DND-41 (cell line): ENCODE measurements at regions not wholly inside any gene's neighbourhood (a gene's known extent, or its start where the extent isn't known, plus 50 kb on each side); places are given as distances from the start of the nearest gene placed in this dataset.

Experiments used
- ATAC-seq: fragments of 200-7000 bp; cut with Tn5 transposase; 3 replicates; pipeline ENCODE4 v1.9.1; 2021; ENCODE audit warnings: low read depth; ENCODE audit not compliant: insufficient read depth
- DNase-seq: peaks from one replicate; pipeline ENCODE4 v3.0.0-alpha.2; 2020
- H2AFZ ChIP-seq: 2 replicates; pipeline ENCODE4 v1.6.0; 2012; ENCODE audit warnings: low read depth, low read length
- H3K27ac ChIP-seq: 2 replicates; pipeline ENCODE4 v1.5.1; 2012; ENCODE audit warnings: low read length, inconsistent platforms
- H3K27me3 ChIP-seq: fragments of 200-600 bp; sonication (generic); 2 replicates; pipeline ENCODE4 v1.6.0; 2012; ENCODE audit warnings: low read length, mild to moderate bottlenecking, inconsistent platforms; ENCODE audit not compliant: insufficient read depth, poor library complexity
- H3K36me3 ChIP-seq: 2 replicates; pipeline ENCODE4 v1.5.1; 2012; ENCODE audit warnings: low read length, inconsistent platforms; ENCODE audit not compliant: insufficient read depth
- H3K4me1 ChIP-seq: 2 replicates; pipeline ENCODE4 v1.5.1; 2012; ENCODE audit warnings: mild to moderate bottlenecking, low read length; ENCODE audit not compliant: insufficient read depth
- H3K4me2 ChIP-seq: 2 replicates; pipeline ENCODE4 v1.6.0; 2012; ENCODE audit warnings: mild to moderate bottlenecking, moderate library complexity, low read length, inconsistent platforms; ENCODE audit not compliant: insufficient read depth
- H3K4me3 ChIP-seq, 2 experiments: fragments of 200-600 bp in 1 of 2; shearing (Covaris generic) in 1 of 2; 2 replicates each; pipeline ENCODE4 v1.5.1; 2012 to 2016; ENCODE audit warnings: inconsistent platforms in 2 of 2, low read length in 2 of 2, mild to moderate bottlenecking in 2 of 2, low read depth in 1 of 2, moderate library complexity in 1 of 2
- H3K79me2 ChIP-seq: 2 replicates; pipeline ENCODE4 v1.6.0; 2012; ENCODE audit warnings: low read length, inconsistent platforms; ENCODE audit not compliant: insufficient read depth
- H3K9ac ChIP-seq: 2 replicates; pipeline ENCODE4 v1.6.0; 2012; ENCODE audit warnings: low read depth, mild to moderate bottlenecking, inconsistent platforms, low read length, moderate library complexity
- H3K9me3 ChIP-seq: 2 replicates; pipeline ENCODE4 v1.5.1; 2012; ENCODE audit warnings: low read length, moderate library complexity, mild to moderate bottlenecking, inconsistent platforms; ENCODE audit not compliant: insufficient read depth, severe bottlenecking
- H4K20me1 ChIP-seq: 2 replicates; pipeline ENCODE4 v1.6.0; 2012; ENCODE audit warnings: low read length; ENCODE audit not compliant: insufficient read depth
- EZH2 ChIP-seq: IDR thresholded peaks from 3 replicates; pipeline ENCODE4 v1.6.1; 2012; ENCODE audit warnings: borderline replicate concordance, low read depth, mild to moderate bottlenecking, moderate library complexity, low read length, inconsistent platforms; ENCODE audit not compliant: severe bottlenecking
- TF ChIP-seq, protein P1 (sequence below): IDR thresholded peaks from 2 replicates; pipeline ENCODE4 v1.5.1; 2012; ENCODE audit warnings: borderline replicate concordance, low read length, moderate library complexity, mild to moderate bottlenecking; ENCODE audit not compliant: poor library complexity, severe bottlenecking; ENCODE audit errors: extremely low read depth

DNA sequence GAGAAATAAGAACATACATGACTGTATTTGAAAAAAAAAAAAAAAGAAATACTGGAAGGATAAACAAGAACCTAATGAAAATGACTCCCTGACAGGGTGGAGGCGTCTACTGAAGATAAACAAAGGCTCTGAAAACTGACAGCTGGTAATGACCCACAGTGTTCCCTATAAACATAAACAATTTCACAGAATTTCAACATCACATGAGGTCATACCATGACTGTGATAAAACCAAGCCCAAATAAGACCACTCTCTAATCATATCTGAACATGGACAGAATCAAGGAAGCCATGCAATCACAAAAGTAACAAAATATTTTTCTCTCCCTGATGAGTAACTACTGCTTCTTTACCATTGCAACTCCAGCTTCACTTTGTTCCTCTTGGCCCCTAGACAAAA lies 159.3 kb downstream of the FAM124B start:
- no peaks in the 10 kb centered on the region for H4K20me1 ChIP-seq
- H3K4me3 ChIP-seq, result no peak overlapping the region
- no peak overlapping the region for H3K9ac ChIP-seq
- DNase-seq (no peak), ATAC-seq (no peak)
- no peak overlapping the region for H2AFZ ChIP-seq
- H3K9me3 ChIP-seq, result no peaks in the 10 kb centered on the region
- no peaks in the 10 kb centered on the region for H3K4me1 ChIP-seq
- no peaks in the 10 kb centered on the region for H3K36me3 ChIP-seq
- H3K27me3 ChIP-seq, result no peaks in the 10 kb centered on the region
- no peak overlapping the region for H3K4me2 ChIP-seq
- no peak for TF ChIP-seq EZH2
- TF ChIP-seq, protein P1, sequence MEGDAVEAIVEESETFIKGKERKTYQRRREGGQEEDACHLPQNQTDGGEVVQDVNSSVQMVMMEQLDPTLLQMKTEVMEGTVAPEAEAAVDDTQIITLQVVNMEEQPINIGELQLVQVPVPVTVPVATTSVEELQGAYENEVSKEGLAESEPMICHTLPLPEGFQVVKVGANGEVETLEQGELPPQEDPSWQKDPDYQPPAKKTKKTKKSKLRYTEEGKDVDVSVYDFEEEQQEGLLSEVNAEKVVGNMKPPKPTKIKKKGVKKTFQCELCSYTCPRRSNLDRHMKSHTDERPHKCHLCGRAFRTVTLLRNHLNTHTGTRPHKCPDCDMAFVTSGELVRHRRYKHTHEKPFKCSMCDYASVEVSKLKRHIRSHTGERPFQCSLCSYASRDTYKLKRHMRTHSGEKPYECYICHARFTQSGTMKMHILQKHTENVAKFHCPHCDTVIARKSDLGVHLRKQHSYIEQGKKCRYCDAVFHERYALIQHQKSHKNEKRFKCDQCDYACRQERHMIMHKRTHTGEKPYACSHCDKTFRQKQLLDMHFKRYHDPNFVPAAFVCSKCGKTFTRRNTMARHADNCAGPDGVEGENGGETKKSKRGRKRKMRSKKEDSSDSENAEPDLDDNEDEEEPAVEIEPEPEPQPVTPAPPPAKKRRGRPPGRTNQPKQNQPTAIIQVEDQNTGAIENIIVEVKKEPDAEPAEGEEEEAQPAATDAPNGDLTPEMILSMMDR, result no peak
- H3K27ac ChIP-seq, result no peak overlapping the region
- no peaks in the 10 kb centered on the region for H3K79me2 ChIP-seq

DNA sequence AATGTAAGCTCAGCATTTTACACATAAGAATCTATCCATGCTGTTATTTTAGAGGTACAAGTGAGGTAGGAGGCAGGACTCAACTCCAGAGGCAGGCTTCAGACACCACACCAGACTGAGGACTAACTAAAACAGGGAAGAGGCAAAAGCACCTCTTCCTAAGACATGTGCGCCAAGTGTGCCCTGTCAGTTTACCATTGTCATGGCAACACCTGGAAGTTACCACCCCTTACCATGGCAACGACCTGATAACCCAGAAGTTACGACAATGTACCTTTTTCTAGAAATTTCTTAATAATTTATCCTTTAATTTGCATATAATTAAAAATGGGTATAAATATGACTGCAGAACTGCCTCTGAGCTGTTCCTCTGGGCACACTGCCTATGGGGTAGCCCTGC lies 160.1 kb downstream of the FAM124B start:
- no peaks in the 10 kb centered on the region for H3K36me3 ChIP-seq
- no peak for TF ChIP-seq EZH2
- TF ChIP-seq, protein P1, result no peak
- H3K4me2 ChIP-seq, result no peak overlapping the region
- H3K79me2 ChIP-seq, result no peaks in the 10 kb centered on the region
- no peak overlapping the region for H3K4me3 ChIP-seq
- H3K4me1 ChIP-seq, result no peaks in the 10 kb centered on the region
- DNase-seq (no peak), ATAC-seq (no peak)
- no peak overlapping the region for H2AFZ ChIP-seq
- H3K9me3 ChIP-seq, result no peaks in the 10 kb centered on the region
- H3K9ac ChIP-seq, result no peak overlapping the region
- no peak overlapping the region for H3K27ac ChIP-seq
- no peaks in the 10 kb centered on the region for H4K20me1 ChIP-seq
- H3K27me3 ChIP-seq, result no peaks in the 10 kb centered on the region

- no peak overlapping the region for H3K4me2 ChIP-seq
- no peaks in the 10 kb centered on the region for H3K4me1 ChIP-seq
- no peaks in the 10 kb centered on the region for H4K20me1 ChIP-seq
- no peak overlapping the region for H3K9ac ChIP-seq
- no peak for TF ChIP-seq EZH2
- TF ChIP-seq, protein P1, result no peak
- no peak overlapping the region for H3K27ac ChIP-seq
- H3K36me3 ChIP-seq, result no peaks in the 10 kb centered on the region
- ATAC-seq, result no peak
- H3K4me3 ChIP-seq, result no peak overlapping the region
- H3K27me3 ChIP-seq, result no peaks in the 10 kb centered on the region
- no peaks in the 10 kb centered on the region for H3K79me2 ChIP-seq
- DNase-seq, result no peak
- H3K9me3 ChIP-seq, result no peaks in the 10 kb centered on the region
- no peak overlapping the region for H2AFZ ChIP-seq
Measured at GRCh38 chr2:224241001-224241400, 160.9 kb downstream of the FAM124B start.

DNA sequence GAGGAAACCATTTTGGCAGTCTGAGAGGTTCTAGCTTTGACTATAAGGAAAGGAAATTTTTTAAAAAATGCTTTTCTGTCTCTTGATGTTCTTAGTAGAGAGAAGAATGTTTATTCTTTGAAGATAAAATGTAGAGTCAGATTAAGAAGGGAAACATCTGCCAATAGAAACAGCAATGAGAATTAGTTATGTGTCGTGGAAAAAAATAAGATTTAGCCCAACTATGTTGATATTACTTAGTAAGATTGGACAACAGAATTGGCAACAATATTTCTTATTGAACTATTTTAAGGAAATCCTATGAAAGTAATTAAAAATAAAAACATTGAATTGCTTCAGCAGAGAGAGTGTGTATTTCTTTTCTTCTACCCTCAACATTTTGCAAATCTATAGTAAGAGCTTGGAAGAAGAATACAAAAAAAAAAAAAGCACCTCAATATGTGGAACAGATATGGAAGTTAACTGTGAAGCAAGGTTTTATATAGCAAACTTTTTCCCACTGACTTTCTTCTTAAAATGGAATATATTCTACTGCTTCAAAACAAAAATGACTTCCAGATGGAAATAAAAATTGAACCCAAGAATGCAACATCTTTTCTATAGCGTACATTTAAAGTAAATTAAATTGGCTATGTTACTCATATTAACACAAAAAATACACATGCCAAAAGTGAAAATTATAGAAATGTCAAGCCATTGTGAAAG lies 177.9 kb downstream of the FAM124B start:
- Histone ChIP-seq H3K9me3 (no peaks in the 10 kb centered on the region), H2AFZ (no peak overlapping the region), H3K36me3 (no peaks in the 10 kb centered on the region), H3K4me3 (no peak overlapping the region), H3K9ac (no peak overlapping the region), H3K4me1 (no peaks in the 10 kb centered on the region), H4K20me1 (no peaks in the 10 kb centered on the region), H3K79me2 (no peaks in the 10 kb centered on the region), H3K4me2 (no peak overlapping the region), H3K27me3 (no peaks in the 10 kb centered on the region), H3K27ac (no peak overlapping the region)
- TF ChIP-seq, protein P1, result no peak
- TF ChIP-seq EZH2, result no peak
- DNase-seq (no peak), ATAC-seq (no peak)
